Effector memory CD8-positive, alpha-beta T cell (primary cell): ENCODE measurements at regions not wholly inside any gene's neighbourhood (a gene's known extent, or its start where the extent isn't known, plus 50 kb on each side); places are given as distances from the start of the nearest gene placed in this dataset.

Experiments
- ATAC-seq: fragments of 150-1000 bp; cut with Tn5 transposase; replicated peaks from 2 replicates; pipeline ENCODE4 v1.10.0; 2021; ENCODE audit warnings: mild to moderate bottlenecking, moderate library complexity
- DNase-seq, 3 experiments: peaks; one replicate each; pipeline ENCODE4 v3.0.0; 2021
- H3K27ac Mint-ChIP-seq, 2 donors: one replicate each; pipeline ENCODE4 v1.8.0; 2022; ENCODE audit warnings: mild to moderate bottlenecking in 2 of 2, mixed read lengths in 2 of 2, moderate library complexity in 2 of 2
- H3K27me3 Mint-ChIP-seq, 2 donors: one replicate each; pipeline ENCODE4 v1.8.0; 2022; ENCODE audit warnings: mixed read lengths in 2 of 2
- H3K36me3 Mint-ChIP-seq: one replicate; pipeline ENCODE4 v1.8.0; 2022; ENCODE audit warnings: mild to moderate bottlenecking, moderate library complexity, mixed read lengths; ENCODE audit not compliant: insufficient read depth
- H3K4me1 Mint-ChIP-seq, 2 donors: one replicate each; pipeline ENCODE4 v1.8.0; 2022; ENCODE audit warnings: low read depth in 2 of 2, mixed read lengths in 2 of 2
- H3K4me3 Mint-ChIP-seq, 2 donors: one replicate each; pipeline ENCODE4 v1.8.0; 2022; ENCODE audit warnings: mild to moderate bottlenecking in 2 of 2, mixed read lengths in 2 of 2, moderate library complexity in 2 of 2
- H3K9me3 Mint-ChIP-seq, 2 donors: one replicate each; pipeline ENCODE4 v1.8.0; 2022; ENCODE audit warnings: mixed read lengths in 2 of 2

- no peak for ATAC-seq
- H3K27ac Mint-ChIP-seq = no peak overlapping the region
- H3K9me3 Mint-ChIP-seq = no peaks in the 10 kb centered on the region
- peaks cover 0 to 3% of the 10 kb centered on the region in 2 donors for H3K4me1 Mint-ChIP-seq
- H3K4me3 Mint-ChIP-seq = no peak overlapping the region
- no peak for DNase-seq
- H3K27me3 Mint-ChIP-seq = peaks cover 26 to 43% of the 10 kb centered on the region in 2 donors
- H3K36me3 Mint-ChIP-seq = peaks cover 3% of the 10 kb centered on the region
These were observed 104.0 kb upstream of the ZFP64 start for GRCh38 chr20:52295556-52295955.

DNA sequence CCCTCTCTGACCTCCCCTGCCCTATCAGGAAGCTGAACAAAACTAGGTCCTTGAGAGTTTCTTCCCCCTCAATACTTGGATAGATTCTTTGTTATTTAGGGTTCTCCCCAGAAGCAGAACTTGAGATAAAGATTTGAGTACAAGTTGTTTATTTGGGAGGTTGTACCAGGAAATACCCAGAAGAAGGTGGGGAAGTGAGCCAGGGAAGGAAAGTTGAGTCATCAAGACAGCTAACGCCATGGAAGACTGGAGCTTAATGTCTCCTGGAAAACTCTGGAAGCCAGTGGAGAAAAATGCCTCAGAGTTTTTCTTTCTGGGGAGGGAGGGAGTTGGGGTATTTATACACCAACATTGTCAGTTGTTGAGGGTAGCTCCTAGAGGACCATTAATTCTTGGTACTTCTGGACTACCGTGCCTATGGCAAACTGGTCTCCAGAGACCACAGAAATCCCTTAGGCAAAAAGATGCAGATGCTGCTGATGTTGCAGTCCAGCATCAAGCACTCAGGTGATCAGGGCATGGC, 102.6 kb upstream of the ZFP64 start:
- no peaks in the 10 kb centered on the region for H3K9me3 Mint-ChIP-seq
- peaks cover 0 to 3% of the 10 kb centered on the region in 2 donors for H3K4me1 Mint-ChIP-seq
- H3K27ac Mint-ChIP-seq = no peak overlapping the region
- DNase-seq (no peak), ATAC-seq (no peak)
- peaks cover 3% of the 10 kb centered on the region for H3K36me3 Mint-ChIP-seq
- H3K27me3 Mint-ChIP-seq = peaks cover 26 to 43% of the 10 kb centered on the region in 2 donors
- no peak overlapping the region for H3K4me3 Mint-ChIP-seq

- DNase-seq (no peak), ATAC-seq (no peak)
- Mint-ChIP-seq H3K27me3 (peaks cover 26 to 36% of the 10 kb centered on the region in 2 donors), H3K4me1 (peaks cover 0 to 3% of the 10 kb centered on the region in 2 donors), H3K27ac (no peak overlapping the region), H3K9me3 (no peaks in the 10 kb centered on the region), H3K4me3 (no peak overlapping the region), H3K36me3 (peaks cover 3% of the 10 kb centered on the region)
These were observed 99.5 kb upstream of the ZFP64 start for GRCh38 chr20:52291109-52291508.

GRCh38 chr20:52290569-52290968, 99.0 kb upstream of the ZFP64 start:
- H3K4me3 Mint-ChIP-seq = no peak overlapping the region
- no peaks in the 10 kb centered on the region for H3K9me3 Mint-ChIP-seq
- ATAC-seq = no peak
- H3K27me3 Mint-ChIP-seq = peaks cover 22 to 34% of the 10 kb centered on the region in 2 donors
- H3K27ac Mint-ChIP-seq = no peak overlapping the region
- H3K36me3 Mint-ChIP-seq = no peaks in the 10 kb centered on the region
- no peak for DNase-seq
- peaks cover 0 to 3% of the 10 kb centered on the region in 2 donors for H3K4me1 Mint-ChIP-seq

DNA sequence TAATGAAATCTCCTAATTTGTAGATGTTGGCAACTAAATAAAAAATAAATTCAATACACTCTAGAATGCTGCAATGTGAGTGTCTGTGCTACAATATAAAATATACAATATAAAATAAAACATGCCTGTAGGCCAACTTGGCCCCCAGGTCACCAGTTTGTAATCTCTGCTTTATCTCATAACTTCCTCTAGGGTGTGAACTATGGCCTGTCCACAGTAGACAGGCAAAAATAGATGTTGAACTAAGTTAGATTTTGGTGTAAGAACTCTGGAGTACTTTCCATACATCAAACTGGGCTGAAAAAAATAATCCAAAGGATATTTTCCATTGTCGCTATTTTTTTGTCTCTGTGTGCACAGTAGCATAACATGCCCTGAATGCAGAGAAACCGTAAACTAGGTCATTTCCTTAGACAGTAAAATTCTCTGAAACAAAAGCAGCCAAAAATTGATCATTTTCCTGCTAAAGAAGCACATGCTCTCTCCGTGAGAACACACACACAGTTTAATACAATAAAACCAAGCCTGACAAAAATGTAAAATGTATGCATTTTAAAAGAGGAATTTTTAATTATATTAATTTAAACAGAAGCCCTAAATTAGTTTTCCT, 98.5 kb upstream of the ZFP64 start:
- H3K27me3 Mint-ChIP-seq = peaks cover 26 to 38% of the 10 kb centered on the region in 2 donors
- H3K27ac Mint-ChIP-seq = no peak overlapping the region
- H3K4me1 Mint-ChIP-seq = peaks cover 0 to 3% of the 10 kb centered on the region in 2 donors
- H3K36me3 Mint-ChIP-seq = no peaks in the 10 kb centered on the region
- ATAC-seq (no peak), DNase-seq (no peak)
- no peak overlapping the region for H3K4me3 Mint-ChIP-seq
- no peaks in the 10 kb centered on the region for H3K9me3 Mint-ChIP-seq

GRCh38 chr20:52280407-52280806, 88.8 kb upstream of the ZFP64 start:
- DNase-seq (no peak), ATAC-seq (no peak)
- Mint-ChIP-seq H3K27me3 (peaks cover 48 to 50% of the 10 kb centered on the region in 2 donors), H3K4me3 (no peak overlapping the region), H3K36me3 (no peaks in the 10 kb centered on the region), H3K27ac (no peak overlapping the region), H3K9me3 (no peaks in the 10 kb centered on the region), H3K4me1 (no peaks in the 10 kb centered on the region)

GRCh38 chr20:52279706-52280105, 88.1 kb upstream of the ZFP64 start:
- no peak overlapping the region for H3K4me3 Mint-ChIP-seq
- H3K27ac Mint-ChIP-seq = no peak overlapping the region
- no peaks in the 10 kb centered on the region for H3K4me1 Mint-ChIP-seq
- no peaks in the 10 kb centered on the region for H3K36me3 Mint-ChIP-seq
- peaks cover 43 to 46% of the 10 kb centered on the region in 2 donors for H3K27me3 Mint-ChIP-seq
- H3K9me3 Mint-ChIP-seq = no peaks in the 10 kb centered on the region
- ATAC-seq (no peak), DNase-seq (no peak)

GRCh38 chr20:52275181-52275691, 83.7 kb upstream of the ZFP64 start:
- no peaks in the 10 kb centered on the region for H3K9me3 Mint-ChIP-seq
- no peaks in the 10 kb centered on the region for H3K4me1 Mint-ChIP-seq
- no peak overlapping the region for H3K4me3 Mint-ChIP-seq
- H3K27me3 Mint-ChIP-seq = peaks cover 15 to 31% of the 10 kb centered on the region in 2 donors
- H3K27ac Mint-ChIP-seq = no peak overlapping the region
- DNase-seq (no peak), ATAC-seq (no peak)
- H3K36me3 Mint-ChIP-seq = no peaks in the 10 kb centered on the region

DNA sequence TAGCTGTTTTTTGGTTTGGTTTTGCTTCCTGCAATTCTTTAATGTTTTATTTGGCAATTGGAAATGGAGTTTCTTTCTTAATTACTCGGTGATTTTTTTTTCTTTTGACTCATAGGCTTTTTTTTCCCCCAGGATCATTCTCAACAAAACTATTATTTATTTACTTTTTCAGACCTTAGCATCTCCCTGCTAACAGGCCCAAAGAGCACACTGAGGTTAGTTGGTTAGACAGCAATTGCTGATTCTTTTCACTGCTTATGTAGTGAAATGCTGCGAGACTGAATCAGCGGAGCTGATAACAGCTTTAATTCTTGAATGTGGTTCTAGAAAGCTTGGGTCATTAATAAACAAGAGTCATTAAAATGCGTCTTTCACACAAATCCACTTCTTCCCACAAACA, 79.1 kb upstream of the ZFP64 start:
- DNase-seq = no peak
- Mint-ChIP-seq H3K27ac (no peak overlapping the region), H3K36me3 (no peaks in the 10 kb centered on the region), H3K4me3 (no peak overlapping the region), H3K4me1 (no peaks in the 10 kb centered on the region), H3K9me3 (no peaks in the 10 kb centered on the region), H3K27me3 (peaks cover 17 to 39% of the 10 kb centered on the region in 2 donors)
- no peak for ATAC-seq

GRCh38 chr20:52270001-52270606, 78.5 kb upstream of the ZFP64 start:
- DNase-seq = no peak
- no peak overlapping the region for H3K4me3 Mint-ChIP-seq

GRCh38 chr20:52269321-52269720, 77.7 kb upstream of the ZFP64 start:
- peaks cover 26 to 40% of the 10 kb centered on the region in 2 donors for H3K27me3 Mint-ChIP-seq
- no peaks in the 10 kb centered on the region for H3K4me1 Mint-ChIP-seq
- no peak overlapping the region for H3K27ac Mint-ChIP-seq
- ATAC-seq = no peak
- H3K4me3 Mint-ChIP-seq = no peak overlapping the region
- DNase-seq = no peak
- no peaks in the 10 kb centered on the region for H3K36me3 Mint-ChIP-seq
- no peaks in the 10 kb centered on the region for H3K9me3 Mint-ChIP-seq

More at GRCh38 chr20:52270001-52270606, 78.5 kb upstream of the ZFP64 start:
- H3K27me3 Mint-ChIP-seq = peaks cover 23 to 44% of the 10 kb centered on the region in 2 donors
- no peaks in the 10 kb centered on the region for H3K36me3 Mint-ChIP-seq
- no peaks in the 10 kb centered on the region for H3K9me3 Mint-ChIP-seq
- H3K27ac Mint-ChIP-seq = no peak overlapping the region
- ATAC-seq = no peak
- no peaks in the 10 kb centered on the region for H3K4me1 Mint-ChIP-seq

DNA sequence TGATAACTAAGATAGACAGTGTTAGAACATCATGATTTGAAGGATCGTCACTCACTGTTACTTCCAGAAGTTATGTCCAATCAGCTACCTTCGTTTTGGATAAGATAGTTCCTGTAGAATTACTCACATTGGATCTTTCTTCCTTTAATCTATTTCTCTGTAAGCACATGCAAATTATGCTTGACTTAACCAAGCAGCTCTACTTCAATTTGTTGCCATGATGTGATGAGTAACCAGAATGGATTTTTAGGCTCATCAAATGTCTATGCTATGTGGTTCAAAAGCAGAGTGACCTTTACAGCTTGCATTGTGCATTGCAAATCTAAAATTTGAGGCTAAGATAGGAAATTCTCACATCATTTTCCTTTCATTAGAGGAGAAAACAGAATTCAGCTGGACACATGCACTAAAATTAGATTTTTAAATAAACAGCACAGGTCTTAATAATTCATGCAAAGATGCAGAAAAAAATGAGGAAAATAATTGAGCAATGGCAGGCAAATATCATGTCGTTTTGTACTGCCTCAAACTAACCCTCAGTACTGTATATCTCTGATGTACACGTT, 76.7 kb upstream of the ZFP64 start:
- ATAC-seq = no peak
- Mint-ChIP-seq H3K4me1 (no peaks in the 10 kb centered on the region), H3K9me3 (no peaks in the 10 kb centered on the region), H3K36me3 (no peaks in the 10 kb centered on the region), H3K4me3 (no peak overlapping the region), H3K27ac (no peak overlapping the region), H3K27me3 (peaks cover 29 to 44% of the 10 kb centered on the region in 2 donors)
- DNase-seq = no peak

DNA sequence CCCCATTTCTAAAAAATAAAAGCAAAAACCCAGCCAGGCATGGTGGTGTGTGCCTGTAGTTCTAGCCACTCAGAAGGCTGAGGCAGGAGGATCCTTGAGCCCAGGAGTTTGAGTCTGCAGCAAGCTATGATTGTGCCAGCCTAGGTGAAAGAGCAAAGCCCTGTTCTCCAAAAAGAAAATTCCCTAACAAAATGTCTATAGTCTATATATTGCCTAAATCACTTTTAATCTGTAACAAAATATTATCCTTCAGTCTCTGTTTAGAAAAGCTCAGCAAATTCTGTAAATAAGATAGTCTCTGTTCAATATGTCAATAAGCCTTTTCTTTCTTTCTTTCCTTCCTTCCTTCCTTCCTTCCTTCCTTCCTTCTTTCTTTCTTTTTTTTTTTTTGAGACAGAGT, 75.8 kb upstream of the ZFP64 start:
- no peaks in the 10 kb centered on the region for H3K36me3 Mint-ChIP-seq
- H3K27me3 Mint-ChIP-seq = peaks cover 37 to 52% of the 10 kb centered on the region in 2 donors
- no peaks in the 10 kb centered on the region for H3K4me1 Mint-ChIP-seq
- H3K4me3 Mint-ChIP-seq = no peak overlapping the region
- ATAC-seq (no peak), DNase-seq (no peak)
- H3K27ac Mint-ChIP-seq = no peak overlapping the region
- H3K9me3 Mint-ChIP-seq = no peaks in the 10 kb centered on the region

- Mint-ChIP-seq H3K27ac (no peak overlapping the region), H3K4me1 (no peaks in the 10 kb centered on the region), H3K9me3 (no peaks in the 10 kb centered on the region), H3K4me3 (no peak overlapping the region), H3K27me3 (peaks cover 51 to 58% of the 10 kb centered on the region in 2 donors), H3K36me3 (no peaks in the 10 kb centered on the region)
- ATAC-seq = no peak
- no peak for DNase-seq
These were observed 72.2 kb upstream of the ZFP64 start for GRCh38 chr20:52263757-52264156.
